GM12878 (cell line): ENCODE measurements at regions not wholly inside any gene's neighbourhood (a gene's known extent, or its start where the extent isn't known, plus 50 kb on each side); places are given as distances from the start of the nearest gene placed in this dataset.
"Not testable (repeated sequence)": the region's sequence is repeated elsewhere in the genome, so short reads cannot be mapped to it uniquely, and the experiment has no call there.

ENCODE experiments used
- CEBPB ChIP-seq, 2 experiments: fragments of 150-350 bp in 1 of 2; IDR thresholded peaks; 2 replicates each; pipeline ENCODE4 v1.6.1; 2012 to 2014; ENCODE audit warnings: low read depth in 2 of 2, low read length in 2 of 2, borderline replicate concordance in 1 of 2, inconsistent platforms in 1 of 2
- ESRRA ChIP-seq: IDR thresholded peaks from 2 replicates; pipeline ENCODE4 v1.6.1; 2012; ENCODE audit warnings: mild to moderate bottlenecking, low read length, improper control_type of control experiment
- EZH2 ChIP-seq: IDR thresholded peaks from 2 replicates; pipeline ENCODE4 v1.6.1; 2012; ENCODE audit warnings: low read depth, mild to moderate bottlenecking, control low read depth, inconsistent platforms, low read length, borderline replicate concordance; ENCODE audit not compliant: control insufficient read depth
- MTA3 ChIP-seq: IDR thresholded peaks from 2 replicates; pipeline ENCODE4 v1.6.1; 2012; ENCODE audit warnings: low read length, inconsistent platforms, borderline replicate concordance
- POLR2A ChIP-seq: IDR thresholded peaks from 2 replicates; pipeline ENCODE4 v1.6.1; 2011; ENCODE audit warnings: low read depth, mild to moderate bottlenecking, low read length
- RCOR1 ChIP-seq: conservative IDR thresholded peaks from 2 replicates; pipeline ENCODE4 v1.6.1; 2012; ENCODE audit warnings: low read depth, low read length, improper control_type of control experiment
- SP1 ChIP-seq: IDR thresholded peaks from one replicate; pipeline ENCODE4 v1.6.1; 2011; ENCODE audit warnings: low read depth, low read length
- SPI1 ChIP-seq: IDR thresholded peaks from 2 replicates; pipeline ENCODE4 v1.6.1; 2011; ENCODE audit warnings: low read depth, mild to moderate bottlenecking, low read length, moderate library complexity, borderline replicate concordance; ENCODE audit not compliant: insufficient read depth
- TAF1 ChIP-seq: IDR thresholded peaks from 2 replicates; pipeline ENCODE4 v1.6.1; 2011; ENCODE audit warnings: mild to moderate bottlenecking, low read depth, low read length, borderline replicate concordance
- TCF12 ChIP-seq: IDR thresholded peaks from 2 replicates; pipeline ENCODE4 v1.6.1; 2011; ENCODE audit warnings: low read depth, mild to moderate bottlenecking, low read length
- YY1 ChIP-seq: IDR thresholded peaks from 2 replicates; pipeline ENCODE4 v1.6.1; 2011; ENCODE audit warnings: low read depth, mild to moderate bottlenecking, low read length
- TF ChIP-seq, protein P1 (sequence below), 3 experiments: IDR thresholded peaks in 2 of 3; conservative IDR thresholded peaks in 1 of 3; 2 replicates each; pipeline ENCODE4 v1.5.1; 2011; ENCODE audit warnings: low read depth in 3 of 3, low read length in 3 of 3, mild to moderate bottlenecking in 3 of 3, control low read depth in 2 of 3, moderate library complexity in 2 of 3, inconsistent platforms in 1 of 3, mixed read lengths in 1 of 3; ENCODE audit not compliant: control insufficient read depth in 2 of 3, insufficient read depth in 1 of 3; ENCODE audit errors: extremely low read depth in 1 of 3

DNA sequence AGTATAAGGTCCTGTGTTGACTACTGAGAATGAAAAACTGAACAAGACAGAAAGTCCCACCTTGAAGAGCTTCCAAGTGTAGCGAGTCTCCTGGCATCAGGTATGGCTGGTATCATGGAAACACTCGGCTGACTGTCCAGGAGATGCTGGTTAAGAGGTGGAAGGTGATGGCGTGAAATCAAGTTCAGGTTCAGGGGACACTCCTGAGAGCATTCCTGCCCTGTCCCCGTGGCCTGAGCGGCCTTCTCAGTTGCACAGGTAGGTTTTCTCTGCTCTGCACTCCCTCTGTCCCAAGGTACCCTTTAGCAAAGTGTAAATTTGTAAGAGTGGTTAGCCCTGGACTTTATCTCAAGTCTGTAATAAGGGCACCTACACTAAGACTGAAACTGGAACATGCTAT is 713.7 kb upstream of the TPTE start:
- TF ChIP-seq, protein P1, sequence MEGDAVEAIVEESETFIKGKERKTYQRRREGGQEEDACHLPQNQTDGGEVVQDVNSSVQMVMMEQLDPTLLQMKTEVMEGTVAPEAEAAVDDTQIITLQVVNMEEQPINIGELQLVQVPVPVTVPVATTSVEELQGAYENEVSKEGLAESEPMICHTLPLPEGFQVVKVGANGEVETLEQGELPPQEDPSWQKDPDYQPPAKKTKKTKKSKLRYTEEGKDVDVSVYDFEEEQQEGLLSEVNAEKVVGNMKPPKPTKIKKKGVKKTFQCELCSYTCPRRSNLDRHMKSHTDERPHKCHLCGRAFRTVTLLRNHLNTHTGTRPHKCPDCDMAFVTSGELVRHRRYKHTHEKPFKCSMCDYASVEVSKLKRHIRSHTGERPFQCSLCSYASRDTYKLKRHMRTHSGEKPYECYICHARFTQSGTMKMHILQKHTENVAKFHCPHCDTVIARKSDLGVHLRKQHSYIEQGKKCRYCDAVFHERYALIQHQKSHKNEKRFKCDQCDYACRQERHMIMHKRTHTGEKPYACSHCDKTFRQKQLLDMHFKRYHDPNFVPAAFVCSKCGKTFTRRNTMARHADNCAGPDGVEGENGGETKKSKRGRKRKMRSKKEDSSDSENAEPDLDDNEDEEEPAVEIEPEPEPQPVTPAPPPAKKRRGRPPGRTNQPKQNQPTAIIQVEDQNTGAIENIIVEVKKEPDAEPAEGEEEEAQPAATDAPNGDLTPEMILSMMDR (IDR thresholded peaks at IDR 0.05 in 2 of 3, conservative IDR thresholded peaks at IDR 0.05 in 1 of 3; ENCODE audit: control insufficient read depth in 2 of 3, extremely low read depth in 1 of 3, insufficient read depth in 1 of 3, low read depth in 3 of 3, low read length in 3 of 3): not testable (repeated sequence)
- TF ChIP-seq SP1; POLR2A; MTA3; TCF12; ESRRA; RCOR1; YY1; CEBPB (IDR thresholded peaks at IDR 0.05; ENCODE audit: borderline replicate concordance in 1 of 2, low read depth in 2 of 2, low read length in 2 of 2); TAF1; EZH2; SPI1: not testable (repeated sequence)
